Stimulated activated CD4-positive, alpha-beta T cell treated with anti-CD3 and anti-CD28 coated beads, Interleukin-2, amount 100 ng/mL, for 48 hours (primary cell): ENCODE measurements at regions not wholly inside any gene's neighbourhood (a gene's known extent, or its start where the extent isn't known, plus 50 kb on each side); places are given as distances from the start of the nearest gene placed in this dataset.
"Not testable (repeated sequence)": the region's sequence is repeated elsewhere in the genome, so short reads cannot be mapped to it uniquely, and the experiment has no call there.

Source experiments
- DNase-seq, 2 donors: peaks; one replicate each; pipeline ENCODE4 v3.0.0-alpha.2; 2020

DNA sequence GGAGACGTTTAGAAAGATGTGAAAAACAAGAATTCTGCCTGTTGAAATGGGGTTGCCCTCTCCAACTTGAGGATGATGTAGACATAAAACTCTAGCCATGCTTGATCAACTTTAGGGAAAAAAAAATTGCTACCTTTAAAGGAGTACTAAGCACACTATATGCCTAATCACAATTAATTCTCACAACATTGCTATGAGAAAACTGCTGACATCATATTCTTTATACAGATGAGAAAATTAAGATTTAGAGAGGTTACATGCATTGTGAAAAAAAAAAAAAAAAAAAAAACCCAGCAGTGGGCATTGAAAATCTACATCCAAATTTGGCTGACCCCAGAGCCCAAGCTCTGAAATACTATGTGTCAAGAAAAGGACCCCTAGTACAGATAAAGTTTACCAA, 617.2 kb upstream of the ADGRL2 start:
- no peak for DNase-seq

DNA sequence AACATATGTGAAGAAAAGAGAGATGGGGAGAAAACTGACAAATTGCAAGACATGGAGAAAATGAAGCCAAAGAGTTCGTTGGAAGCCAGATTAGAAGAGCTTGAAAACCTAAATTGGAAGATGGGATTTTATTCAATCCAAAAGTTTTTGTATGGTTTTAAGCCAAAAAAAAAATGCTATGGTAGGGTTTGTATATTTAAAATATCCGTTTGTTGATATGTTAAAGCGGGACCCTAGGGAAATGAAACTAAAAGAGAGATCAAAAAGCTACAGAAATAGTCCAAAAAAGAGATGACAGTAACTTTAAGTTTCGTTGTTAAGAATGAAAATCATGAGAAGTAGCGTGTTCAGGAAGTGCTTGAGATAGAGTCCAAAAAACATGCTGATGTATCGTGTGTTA, 617.7 kb upstream of the ADGRL2 start:
- DNase-seq: no peak

DNA sequence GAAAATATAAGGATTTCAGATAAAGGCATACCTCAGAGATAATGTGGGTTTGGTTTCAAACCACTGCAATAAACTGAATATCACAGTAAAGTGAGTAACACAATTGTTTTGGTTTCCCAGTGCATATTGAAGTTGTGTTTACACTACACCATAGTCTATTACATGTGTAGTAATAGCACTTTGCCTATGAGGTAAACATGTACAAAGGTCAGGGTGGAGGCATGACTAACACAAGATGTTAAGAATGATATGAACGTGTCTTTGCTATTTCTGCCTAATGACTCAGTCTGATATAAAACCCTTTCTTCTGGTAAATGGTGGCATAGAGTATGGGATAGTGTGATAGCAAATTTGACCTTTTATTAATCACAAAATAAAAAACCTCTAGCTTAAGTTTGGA, 621.5 kb upstream of the ADGRL2 start:
- no peak for DNase-seq

GRCh38 chr1:81178431-81179093, 622.2 kb upstream of the ADGRL2 start:
- not testable (repeated sequence) for DNase-seq

DNA sequence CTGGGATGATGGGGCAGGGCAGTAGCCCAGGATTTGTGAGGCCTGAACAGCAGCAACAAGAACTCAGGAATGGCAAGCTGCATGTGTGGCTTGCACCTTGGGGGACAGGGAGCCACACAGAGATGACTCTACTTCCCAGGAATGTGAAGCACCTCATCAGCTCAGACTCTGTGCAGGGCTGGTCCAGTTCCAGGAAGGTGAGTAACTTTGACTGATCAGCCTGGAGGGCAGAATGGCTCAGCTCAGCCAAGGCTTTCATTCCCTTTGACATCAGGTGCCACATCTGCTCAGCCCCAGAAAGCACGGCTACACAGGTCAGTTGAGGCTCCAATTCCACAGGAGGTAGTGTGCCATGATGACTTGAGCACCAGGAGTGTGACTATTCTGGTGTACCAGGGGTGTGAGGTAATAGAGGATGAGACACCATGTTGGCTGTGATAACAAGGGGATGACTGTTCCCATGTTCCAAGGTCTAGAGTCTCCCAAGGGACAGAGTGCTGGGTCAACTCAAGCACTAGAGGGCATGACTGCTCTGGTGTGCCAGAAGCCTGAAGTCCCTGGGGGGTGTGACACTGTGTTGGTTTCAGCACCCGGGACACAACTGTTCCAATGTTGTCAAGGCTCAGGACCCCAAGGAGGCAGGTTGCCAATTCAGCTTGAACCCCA, 625.8 kb upstream of the ADGRL2 start:
- no peak for DNase-seq

GRCh38 chr1:81174052-81174451, 626.7 kb upstream of the ADGRL2 start:
- no peak for DNase-seq

GRCh38 chr1:81172483-81172882, 628.3 kb upstream of the ADGRL2 start:
- DNase-seq: no peak

DNA sequence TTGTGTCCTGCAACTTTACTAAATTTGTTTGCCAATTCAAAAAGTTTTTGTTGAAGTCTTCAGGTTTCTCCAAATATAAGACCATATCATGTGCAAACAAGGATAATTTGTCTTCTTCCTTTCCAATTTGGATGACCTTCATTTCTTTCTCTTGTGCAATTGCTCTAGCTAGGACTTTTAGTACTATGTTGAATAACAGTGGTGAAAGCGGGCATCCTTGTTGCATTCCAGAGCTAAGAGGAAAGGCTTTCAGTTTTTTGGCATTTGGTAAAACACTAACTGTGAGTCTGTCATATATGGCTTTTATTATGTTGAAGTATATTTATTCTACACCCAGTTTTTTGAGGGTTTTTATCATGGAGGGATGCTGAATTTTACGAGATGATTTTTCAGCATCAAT, 630.0 kb upstream of the ADGRL2 start:
- no peak for DNase-seq

DNA sequence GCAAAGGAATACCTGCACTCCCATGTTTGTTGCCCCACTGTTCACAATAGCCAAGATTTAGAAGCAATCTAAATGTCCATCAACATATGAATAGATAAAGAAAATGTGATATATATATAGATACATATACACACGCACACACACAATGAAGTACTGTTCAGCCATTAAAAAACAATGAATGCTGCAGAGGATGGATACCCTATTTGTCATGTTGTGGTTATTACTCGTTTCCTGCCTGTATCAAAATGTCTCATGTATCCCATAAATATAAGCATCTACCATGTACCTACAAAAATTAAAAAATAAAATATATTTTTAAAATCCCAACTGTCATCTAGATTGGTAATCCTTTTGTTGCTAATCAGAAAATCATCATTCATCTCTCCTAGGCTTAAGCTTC, 634.8 kb upstream of the ADGRL2 start:
- no peak for DNase-seq

GRCh38 chr1:81160696-81161095, 640.0 kb upstream of the ADGRL2 start:
- DNase-seq: no peak

- no peak for DNase-seq
Observed at GRCh38 chr1:81158592-81158991, 642.1 kb upstream of the ADGRL2 start.

DNA sequence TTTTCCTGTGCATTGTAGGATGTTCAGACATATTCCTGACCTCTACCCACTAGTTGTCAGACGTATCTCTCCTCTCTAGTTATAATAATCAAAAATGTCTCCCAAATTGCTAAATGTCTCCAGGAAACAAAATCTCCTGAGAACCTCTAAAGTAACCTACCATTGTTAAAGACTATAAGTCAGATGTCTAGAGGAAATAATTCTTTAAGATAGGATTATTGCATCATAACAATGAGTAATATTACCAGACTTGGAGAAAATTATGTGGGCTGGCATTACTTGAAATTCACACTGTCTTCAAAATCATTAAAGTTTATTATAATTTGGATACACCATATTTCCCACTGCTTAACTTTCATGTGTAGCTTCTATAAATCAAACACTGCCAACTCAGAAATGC, 643.0 kb upstream of the ADGRL2 start:
- DNase-seq: no peak

DNA sequence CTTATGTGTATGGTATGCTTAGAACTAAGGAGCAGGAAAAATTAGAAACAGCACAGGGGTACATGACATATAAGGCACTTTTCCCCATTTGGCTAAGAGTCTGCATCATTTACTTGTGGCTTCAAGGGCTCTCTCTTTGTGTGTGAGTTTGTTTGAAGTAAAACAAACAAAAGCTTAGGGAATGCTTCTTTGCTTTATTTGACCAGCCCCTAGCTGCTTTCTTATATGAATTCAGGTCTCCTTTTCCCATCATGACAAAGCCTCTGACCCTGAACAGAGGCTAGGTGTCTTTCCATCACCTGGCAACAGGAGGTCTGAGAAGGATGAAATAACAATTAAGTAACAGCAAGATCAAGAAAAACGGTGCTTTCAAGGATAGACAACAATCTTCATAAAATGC, 643.8 kb upstream of the ADGRL2 start:
- no peak for DNase-seq

DNA sequence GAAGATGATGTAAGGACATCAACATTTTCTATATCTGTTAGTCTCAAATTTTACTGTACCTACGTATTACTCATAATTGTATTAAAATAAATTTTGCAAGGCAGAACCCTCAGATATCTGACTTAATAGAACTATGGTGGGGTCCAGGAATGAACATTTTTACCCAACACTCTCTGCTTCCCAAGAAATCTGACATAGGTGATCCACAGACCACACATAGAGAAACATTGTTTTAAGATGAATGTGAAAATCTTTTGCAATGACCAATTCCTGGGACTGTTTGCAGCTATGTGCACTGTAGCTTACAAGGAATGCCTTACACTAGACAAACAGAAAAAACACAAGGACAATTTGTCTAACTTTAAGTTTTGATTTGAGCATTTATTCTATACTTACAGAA, 645.6 kb upstream of the ADGRL2 start:
- no peak for DNase-seq

GRCh38 chr1:81151206-81151605, 649.5 kb upstream of the ADGRL2 start:
- no peak for DNase-seq

GRCh38 chr1:81149649-81150325, 650.9 kb upstream of the ADGRL2 start:
- no peak for DNase-seq

GRCh38 chr1:81144240-81144825, 656.4 kb upstream of the ADGRL2 start:
- no peak for DNase-seq

DNA sequence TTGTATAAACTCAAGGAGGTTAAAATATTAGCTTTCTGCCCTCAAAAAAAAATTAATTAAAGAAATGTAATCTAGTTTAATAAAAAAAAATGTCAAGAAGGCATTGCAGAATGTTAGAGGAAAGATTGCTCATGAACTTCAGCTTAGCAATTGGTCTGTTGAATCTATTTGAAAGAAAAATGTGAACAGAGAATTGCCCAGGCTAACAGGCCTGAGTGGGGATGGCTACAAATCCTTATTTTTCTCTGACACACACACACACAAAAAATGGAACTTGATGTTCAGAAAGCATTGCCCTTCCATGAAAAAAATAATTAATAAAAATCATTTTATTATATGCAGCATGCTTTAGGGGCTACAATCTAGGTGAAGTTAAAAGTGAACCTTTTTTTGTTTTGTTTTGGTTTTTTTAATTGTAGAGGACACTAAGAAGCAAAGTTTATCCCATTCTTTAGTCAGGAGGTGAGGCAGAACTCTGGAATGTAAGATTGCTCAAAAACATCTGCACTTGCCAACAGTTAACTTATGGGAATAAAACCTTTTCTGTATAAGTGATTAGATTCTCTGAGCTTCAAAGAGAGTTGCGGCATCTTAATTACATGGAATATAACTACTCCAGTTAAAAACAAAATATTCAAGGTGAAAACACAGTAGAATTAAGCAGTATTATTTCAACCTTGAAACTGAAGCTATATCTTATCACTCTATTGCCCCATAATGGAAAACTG, 658.5 kb upstream of the ADGRL2 start:
- no peak for DNase-seq

DNA sequence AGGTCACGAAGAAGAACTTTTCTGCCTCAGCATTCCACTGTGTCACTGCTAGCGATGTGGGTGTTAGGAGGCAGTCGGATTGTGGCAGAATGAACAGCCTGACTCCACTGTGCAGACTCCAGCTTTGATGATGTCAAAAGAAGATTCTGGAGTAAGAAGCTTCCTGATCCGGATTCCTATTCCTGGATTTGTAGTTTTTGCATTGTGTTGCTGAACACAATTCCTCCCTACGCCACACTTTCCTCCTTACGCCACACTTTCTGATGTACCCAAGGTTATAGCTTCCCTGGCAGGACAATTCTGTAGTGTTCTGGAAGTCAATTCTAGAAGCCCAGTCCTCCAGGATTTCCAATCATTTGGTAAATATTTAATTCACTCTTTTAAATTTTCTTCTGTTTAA, 665.2 kb upstream of the ADGRL2 start:
- DNase-seq: no peak

- no peak for DNase-seq
Observed at GRCh38 chr1:81129776-81130175, 671.0 kb upstream of the ADGRL2 start.

GRCh38 chr1:81129366-81129765, 671.4 kb upstream of the ADGRL2 start:
- DNase-seq: no peak

DNA sequence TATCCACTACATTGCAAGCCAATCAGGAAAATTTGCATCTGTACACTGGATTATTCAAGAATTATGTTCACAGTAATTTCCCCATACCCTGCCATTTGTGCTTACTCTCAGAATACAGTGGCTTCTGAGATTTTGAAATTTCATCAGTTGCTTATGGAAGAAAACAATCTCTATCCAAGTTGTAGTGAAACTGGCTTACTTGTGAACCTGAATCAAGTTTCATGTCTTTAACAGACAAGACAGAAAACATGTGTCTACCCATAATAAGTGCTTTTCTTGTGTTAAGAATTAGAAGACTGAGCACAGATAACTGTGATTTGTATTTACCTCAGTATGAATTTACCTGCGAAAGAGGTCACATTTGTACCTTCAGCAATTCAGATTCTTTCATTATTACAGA, 672.7 kb upstream of the ADGRL2 start:
- DNase-seq: no peak

GRCh38 chr1:81126989-81127581, 673.6 kb upstream of the ADGRL2 start:
- DNase-seq: no peak
